Activated naive CD4-positive, alpha-beta T cell treated with anti-CD3 and anti-CD28 coated beads, Interleukin-2, amount 10 ng/mL, durations not matched to agents 7 days and 5 days (primary cell): ENCODE measurements at regions not wholly inside any gene's neighbourhood (a gene's known extent, or its start where the extent isn't known, plus 50 kb on each side); places are given as distances from the start of the nearest gene placed in this dataset.
"Not testable (repeated sequence)": the region's sequence is repeated elsewhere in the genome, so short reads cannot be mapped to it uniquely, and the experiment has no call there.

Source experiments
- CTCF ChIA-PET: fragments of 350-600 bp; sonication (Branson Sonifier 250); formaldehyde crosslinking; loops from one replicate; lab custom pipeline; 2021; ENCODE audit warnings: antibody characterized with exemption; lab: Charles Lee
- DNase-seq: peaks from one replicate; pipeline ENCODE4 v3.0.0-alpha.2; 2020
- H3K27ac Mint-ChIP-seq: one replicate; pipeline ENCODE4 v1.8.0; 2021; ENCODE audit warnings: mild to moderate bottlenecking, moderate library complexity, mixed read lengths
- H3K27me3 Mint-ChIP-seq: one replicate; pipeline ENCODE4 v1.8.0; 2021; ENCODE audit warnings: mild to moderate bottlenecking, mixed read lengths
- H3K36me3 Mint-ChIP-seq: one replicate; pipeline ENCODE4 v1.8.0; 2021; ENCODE audit warnings: mixed read lengths
- H3K4me1 Mint-ChIP-seq: one replicate; pipeline ENCODE4 v1.8.0; 2021; ENCODE audit warnings: mixed read lengths
- H3K4me3 Mint-ChIP-seq: one replicate; pipeline ENCODE4 v1.8.0; 2021; ENCODE audit warnings: mild to moderate bottlenecking, moderate library complexity, mixed read lengths
- H3K9me3 Mint-ChIP-seq: one replicate; pipeline ENCODE4 v1.8.0; 2021; ENCODE audit warnings: mixed read lengths

DNA sequence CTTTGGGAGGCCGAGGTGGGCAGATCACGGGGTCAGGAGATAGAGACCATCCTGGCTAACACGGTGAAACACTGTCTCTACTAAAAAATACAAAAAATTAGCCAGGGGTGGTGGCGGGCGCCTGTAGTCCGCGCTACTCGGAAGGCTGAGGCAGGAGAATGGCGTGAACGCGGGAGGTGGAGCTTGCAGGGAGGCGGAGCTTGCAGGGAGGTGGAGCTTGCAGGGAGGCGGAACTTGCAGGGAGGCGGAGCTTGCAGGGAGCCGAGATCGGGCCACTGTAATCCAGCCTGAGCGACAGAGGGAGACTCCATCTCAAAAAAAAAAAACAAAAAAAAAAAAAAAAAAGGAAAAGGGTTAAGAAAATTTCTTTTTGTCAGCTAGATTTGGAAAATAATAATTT, 842.8 kb upstream of the COBL start:
- H3K9me3 Mint-ChIP-seq, H3K36me3 Mint-ChIP-seq, H3K27me3 Mint-ChIP-seq, H3K4me3 Mint-ChIP-seq, H3K27ac Mint-ChIP-seq, H3K4me1 Mint-ChIP-seq, CTCF ChIA-PET, DNase-seq: not testable (repeated sequence)

DNA sequence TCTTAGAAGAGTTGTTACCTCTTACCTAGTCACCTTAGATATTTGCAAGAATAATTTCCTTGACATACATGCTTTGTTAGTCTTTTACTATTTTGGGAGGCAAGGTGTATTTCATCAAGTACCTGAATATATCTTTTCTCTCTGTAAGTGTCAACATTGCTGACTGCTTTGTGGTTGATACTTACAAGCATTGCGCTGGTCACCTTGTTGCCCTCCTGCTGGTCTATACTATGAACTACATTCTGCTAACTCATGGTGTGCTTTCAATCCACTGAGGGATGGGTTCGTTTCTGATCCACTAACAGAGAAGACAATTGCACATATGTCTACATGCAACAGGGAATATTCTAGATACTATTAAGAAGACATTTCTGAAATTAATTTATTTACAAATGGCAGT, 837.8 kb upstream of the COBL start:
- no peak overlapping the region for H3K4me3 Mint-ChIP-seq
- peaks cover 3% of the 10 kb centered on the region for H3K9me3 Mint-ChIP-seq
- H3K27me3 Mint-ChIP-seq = no peaks in the 10 kb centered on the region

GRCh38 chr7:52151559-52151958, 835.0 kb upstream of the COBL start:
- no peak overlapping the region for H3K27ac Mint-ChIP-seq
- CTCF ChIA-PET = interaction anchor here (0.7 kb wide), 1 partner anchor 107 kb away, joined by 3 read pairs; no protein-coding TSS in a partner anchor
- H3K4me3 Mint-ChIP-seq = no peak overlapping the region
- no peak for DNase-seq
- H3K9me3 Mint-ChIP-seq = peaks cover 5% of the 10 kb centered on the region
- no peaks in the 10 kb centered on the region for H3K4me1 Mint-ChIP-seq
- H3K36me3 Mint-ChIP-seq = no peaks in the 10 kb centered on the region
- no peaks in the 10 kb centered on the region for H3K27me3 Mint-ChIP-seq

More for the DNA sequence above, 837.8 kb upstream of the COBL start:
- no peaks in the 10 kb centered on the region for H3K36me3 Mint-ChIP-seq
- H3K27ac Mint-ChIP-seq = no peak overlapping the region
- CTCF ChIA-PET = no interaction called here
- H3K4me1 Mint-ChIP-seq = no peaks in the 10 kb centered on the region
- DNase-seq = no peak

- Mint-ChIP-seq H3K9me3 (peaks cover 5% of the 10 kb centered on the region), H3K27me3 (no peaks in the 10 kb centered on the region), H3K27ac (no peak overlapping the region), H3K4me3 (no peak overlapping the region), H3K4me1 (no peaks in the 10 kb centered on the region), H3K36me3 (no peaks in the 10 kb centered on the region)
- CTCF ChIA-PET = interaction anchor here (0.7 kb wide), 1 partner anchor 108 kb away, joined by 3 read pairs; no protein-coding TSS in a partner anchor
- DNase-seq = no peak
These were observed 834.3 kb upstream of the COBL start for GRCh38 chr7:52150952-52151351.

GRCh38 chr7:52146871-52147634, 830.4 kb upstream of the COBL start:
- Mint-ChIP-seq H3K27me3 (no peaks in the 10 kb centered on the region), H3K36me3 (no peaks in the 10 kb centered on the region), H3K4me1 (no peaks in the 10 kb centered on the region), H3K4me3 (no peak overlapping the region), H3K9me3 (peaks cover 5% of the 10 kb centered on the region), H3K27ac (no peak overlapping the region)
- DNase-seq = no peak
- CTCF ChIA-PET = no interaction called here

- H3K36me3 Mint-ChIP-seq = no peaks in the 10 kb centered on the region
- no peak overlapping the region for H3K27ac Mint-ChIP-seq
- H3K27me3 Mint-ChIP-seq = no peaks in the 10 kb centered on the region
- no peaks in the 10 kb centered on the region for H3K4me1 Mint-ChIP-seq
- H3K9me3 Mint-ChIP-seq = peaks cover 14% of the 10 kb centered on the region
- H3K4me3 Mint-ChIP-seq = no peak overlapping the region
- CTCF ChIA-PET = no interaction called here
- no peak for DNase-seq
These were observed 826.6 kb upstream of the COBL start for GRCh38 chr7:52143219-52143618.

DNA sequence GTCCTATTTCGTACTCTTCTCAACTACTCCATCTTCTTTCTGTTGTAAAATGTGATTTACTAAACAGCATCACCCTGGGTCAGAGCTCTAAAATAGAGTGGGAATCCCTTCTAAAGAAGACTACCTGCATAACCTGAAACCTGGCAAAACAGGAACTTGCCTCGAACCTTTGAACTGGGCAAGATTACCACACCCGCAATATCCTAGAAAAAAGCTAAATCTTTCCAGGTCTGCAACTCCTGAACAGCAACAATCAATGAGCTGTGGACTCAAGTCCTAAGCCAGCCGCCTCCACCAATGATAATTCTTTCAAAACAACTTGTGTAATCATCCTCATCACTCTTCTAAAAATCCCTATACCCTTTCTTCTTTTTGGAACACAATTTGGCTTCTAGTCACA, 824.2 kb upstream of the COBL start:
- CTCF ChIA-PET = no interaction called here
- Mint-ChIP-seq H3K4me1 (no peaks in the 10 kb centered on the region), H3K36me3 (no peaks in the 10 kb centered on the region), H3K27me3 (no peaks in the 10 kb centered on the region), H3K4me3 (no peak overlapping the region), H3K9me3 (peaks cover 14% of the 10 kb centered on the region), H3K27ac (no peak overlapping the region)
- no peak for DNase-seq

- Mint-ChIP-seq H3K27ac (no peak overlapping the region), H3K4me3 (no peak overlapping the region)
- CTCF ChIA-PET = no interaction called here
These were observed 818.8 kb upstream of the COBL start for GRCh38 chr7:52135403-52135802.

DNA sequence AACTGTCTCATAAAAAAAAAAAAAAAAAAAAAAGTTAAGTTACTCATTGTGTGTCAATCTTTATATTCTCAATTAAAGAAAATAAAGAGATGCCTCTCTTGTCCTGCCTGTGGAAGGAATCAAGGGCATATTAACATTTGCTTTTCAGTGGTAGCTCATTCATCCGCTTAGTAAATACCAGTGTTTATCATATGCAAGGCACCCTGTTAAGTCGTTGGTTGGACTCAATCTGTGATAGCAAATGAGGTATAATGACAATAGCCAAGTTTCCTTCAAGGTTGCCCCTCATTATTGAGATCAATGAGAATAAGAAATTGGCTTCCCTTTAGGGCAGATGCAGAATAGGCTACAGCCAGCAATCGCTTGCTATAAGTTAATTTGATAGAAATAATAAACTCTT, 812.7 kb upstream of the COBL start:
- Mint-ChIP-seq H3K4me3 (no peak overlapping the region), H3K27me3 (no peaks in the 10 kb centered on the region), H3K9me3 (peaks cover 3% of the 10 kb centered on the region), H3K27ac (no peak overlapping the region), H3K4me1 (no peaks in the 10 kb centered on the region), H3K36me3 (no peaks in the 10 kb centered on the region)
- CTCF ChIA-PET = no interaction called here
- DNase-seq = no peak

More at GRCh38 chr7:52135403-52135802, 818.8 kb upstream of the COBL start:
- peaks cover 6% of the 10 kb centered on the region for H3K9me3 Mint-ChIP-seq
- no peaks in the 10 kb centered on the region for H3K4me1 Mint-ChIP-seq
- no peaks in the 10 kb centered on the region for H3K27me3 Mint-ChIP-seq
- H3K36me3 Mint-ChIP-seq = no peaks in the 10 kb centered on the region
- DNase-seq = no peak

DNA sequence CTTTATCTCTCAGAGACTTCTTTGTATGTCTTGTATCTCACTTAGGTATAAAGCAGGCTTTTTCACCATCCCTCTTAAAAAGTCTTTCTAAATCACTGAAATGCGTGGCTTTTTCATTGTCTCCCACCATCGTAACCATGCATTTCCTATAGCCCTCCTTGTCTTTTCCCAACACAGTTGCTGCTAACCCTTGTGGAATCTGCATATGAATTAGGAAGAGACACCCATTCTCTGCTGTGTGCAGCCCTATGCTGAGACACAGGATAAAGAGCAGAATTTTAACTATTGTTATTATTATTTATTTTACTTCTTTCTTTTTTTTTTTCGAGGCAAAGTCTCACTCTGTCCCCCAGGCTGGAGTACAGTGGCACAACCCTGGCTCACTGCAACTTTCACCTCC, 804.3 kb upstream of the COBL start:
- H3K27me3 Mint-ChIP-seq = no peaks in the 10 kb centered on the region
- no peak overlapping the region for H3K4me3 Mint-ChIP-seq
- CTCF ChIA-PET = no interaction called here
- H3K4me1 Mint-ChIP-seq = no peaks in the 10 kb centered on the region
- DNase-seq = no peak
- no peak overlapping the region for H3K27ac Mint-ChIP-seq
- no peaks in the 10 kb centered on the region for H3K36me3 Mint-ChIP-seq
- peaks cover 4% of the 10 kb centered on the region for H3K9me3 Mint-ChIP-seq

DNA sequence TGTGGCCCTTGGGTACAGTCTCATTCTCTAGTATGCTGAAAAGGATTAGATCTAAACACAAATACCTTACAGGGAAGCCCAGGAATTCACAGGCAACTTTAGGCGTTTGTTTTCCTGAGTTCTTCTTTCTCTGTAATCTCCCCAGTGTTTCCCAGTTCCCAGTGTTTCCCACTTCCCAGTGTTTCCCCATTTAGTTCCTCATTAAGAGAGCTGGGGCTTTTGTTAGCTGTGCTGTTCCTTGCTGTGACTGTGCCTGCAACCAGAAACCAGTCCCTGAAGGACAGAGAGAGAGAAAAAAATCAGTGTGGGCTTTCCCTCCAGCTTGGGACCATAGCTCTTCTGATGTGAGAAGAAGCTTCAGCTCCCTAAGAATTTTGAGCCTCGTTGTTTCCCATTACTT, 802.9 kb upstream of the COBL start:
- H3K27ac Mint-ChIP-seq = no peak overlapping the region
- CTCF ChIA-PET = no interaction called here
- H3K36me3 Mint-ChIP-seq = no peaks in the 10 kb centered on the region
- DNase-seq = no peak
- no peaks in the 10 kb centered on the region for H3K27me3 Mint-ChIP-seq
- peaks cover 3% of the 10 kb centered on the region for H3K9me3 Mint-ChIP-seq
- no peak overlapping the region for H3K4me3 Mint-ChIP-seq
- H3K4me1 Mint-ChIP-seq = no peaks in the 10 kb centered on the region

- Mint-ChIP-seq H3K4me1 (no peaks in the 10 kb centered on the region), H3K27ac (no peak overlapping the region), H3K36me3 (no peaks in the 10 kb centered on the region), H3K27me3 (no peaks in the 10 kb centered on the region), H3K4me3 (no peak overlapping the region), H3K9me3 (peaks cover 3% of the 10 kb centered on the region)
- CTCF ChIA-PET = no interaction called here
- DNase-seq = no peak
These were observed 797.9 kb upstream of the COBL start for GRCh38 chr7:52114509-52114908.

- Mint-ChIP-seq H3K36me3 (no peaks in the 10 kb centered on the region), H3K9me3 (peaks cover 3% of the 10 kb centered on the region), H3K27me3 (no peaks in the 10 kb centered on the region), H3K4me1 (no peaks in the 10 kb centered on the region), H3K4me3 (no peak overlapping the region), H3K27ac (no peak overlapping the region)
- CTCF ChIA-PET = no interaction called here
- DNase-seq = no peak
These were observed 797.4 kb upstream of the COBL start for GRCh38 chr7:52114056-52114455.

DNA sequence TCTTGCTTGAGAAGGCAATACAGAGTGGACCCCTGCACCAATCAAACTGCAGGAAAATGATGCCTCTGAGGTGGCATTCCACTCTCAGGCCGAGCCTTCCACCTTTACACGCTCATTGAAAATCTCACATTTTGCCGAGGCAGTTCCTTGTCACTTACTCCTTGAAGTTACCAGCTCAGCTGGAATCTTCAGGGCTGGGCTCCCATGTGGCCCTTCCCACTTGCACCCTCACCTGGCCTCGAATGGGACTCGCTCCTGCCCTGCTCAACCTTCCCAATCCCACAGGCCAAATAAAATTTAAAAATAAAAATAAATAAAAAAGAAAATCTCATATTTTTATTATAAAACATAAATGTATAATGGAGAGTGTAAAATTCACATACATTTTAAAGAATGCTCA, 790.7 kb upstream of the COBL start:
- Mint-ChIP-seq H3K9me3 (peaks cover 8% of the 10 kb centered on the region), H3K27me3 (no peaks in the 10 kb centered on the region), H3K4me3 (no peak overlapping the region), H3K27ac (no peak overlapping the region), H3K36me3 (no peaks in the 10 kb centered on the region), H3K4me1 (no peaks in the 10 kb centered on the region)
- CTCF ChIA-PET = no interaction called here
- DNase-seq = no peak

- Mint-ChIP-seq H3K9me3 (peaks cover 15% of the 10 kb centered on the region), H3K36me3 (no peaks in the 10 kb centered on the region), H3K4me3 (no peak overlapping the region), H3K4me1 (no peaks in the 10 kb centered on the region), H3K27ac (no peak overlapping the region), H3K27me3 (no peaks in the 10 kb centered on the region)
- no peak for DNase-seq
- CTCF ChIA-PET = no interaction called here
These were observed 779.3 kb upstream of the COBL start for GRCh38 chr7:52095861-52096260.
